ENCODE measurements at regions not wholly inside any gene's neighbourhood (a gene's known extent, or its start where the extent isn't known, plus 50 kb on each side); places are given as distances from the start of the nearest gene placed in this dataset.

DNA sequence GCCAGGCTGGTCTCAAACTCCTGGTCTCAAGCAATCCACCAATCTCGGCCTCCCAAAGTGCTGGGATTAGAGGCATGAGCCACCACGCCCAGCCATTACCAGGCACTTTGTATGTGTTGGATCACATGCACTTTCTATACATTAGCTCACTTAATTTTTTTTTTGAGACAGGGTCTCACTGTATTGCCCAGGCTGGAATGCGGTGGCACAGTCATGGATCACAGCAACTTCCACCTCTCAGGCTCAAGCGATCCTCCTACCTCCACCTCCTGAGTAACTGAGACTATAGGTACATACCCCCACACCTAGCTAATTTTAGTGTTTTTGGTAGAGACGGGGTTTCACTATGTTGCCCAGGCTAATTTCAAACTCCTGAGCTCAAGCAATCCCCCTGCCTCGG, 203.0 kb upstream of the MYL2 start:
- H3K4me3 ChIP-seq, result no peak overlapping the region
- TF ChIP-seq POLR2A (IDR thresholded peaks at IDR 0.05), result no peak
- TF ChIP-seq, protein P1, sequence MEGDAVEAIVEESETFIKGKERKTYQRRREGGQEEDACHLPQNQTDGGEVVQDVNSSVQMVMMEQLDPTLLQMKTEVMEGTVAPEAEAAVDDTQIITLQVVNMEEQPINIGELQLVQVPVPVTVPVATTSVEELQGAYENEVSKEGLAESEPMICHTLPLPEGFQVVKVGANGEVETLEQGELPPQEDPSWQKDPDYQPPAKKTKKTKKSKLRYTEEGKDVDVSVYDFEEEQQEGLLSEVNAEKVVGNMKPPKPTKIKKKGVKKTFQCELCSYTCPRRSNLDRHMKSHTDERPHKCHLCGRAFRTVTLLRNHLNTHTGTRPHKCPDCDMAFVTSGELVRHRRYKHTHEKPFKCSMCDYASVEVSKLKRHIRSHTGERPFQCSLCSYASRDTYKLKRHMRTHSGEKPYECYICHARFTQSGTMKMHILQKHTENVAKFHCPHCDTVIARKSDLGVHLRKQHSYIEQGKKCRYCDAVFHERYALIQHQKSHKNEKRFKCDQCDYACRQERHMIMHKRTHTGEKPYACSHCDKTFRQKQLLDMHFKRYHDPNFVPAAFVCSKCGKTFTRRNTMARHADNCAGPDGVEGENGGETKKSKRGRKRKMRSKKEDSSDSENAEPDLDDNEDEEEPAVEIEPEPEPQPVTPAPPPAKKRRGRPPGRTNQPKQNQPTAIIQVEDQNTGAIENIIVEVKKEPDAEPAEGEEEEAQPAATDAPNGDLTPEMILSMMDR (IDR thresholded peaks at IDR 0.05), result no peak
- intact Hi-C loops (cut with DNase I), result no loop called here
- WGBS, 4 donors, result 90 to 96% (median 92%) methylated on average over 6 of the region's 6 CpGs
- peaks cover 0 to 14% (median 0%) of the 10 kb centered on the region in 12 donors for H3K4me1 ChIP-seq
- H3K36me3 ChIP-seq, result no peaks in the 10 kb centered on the region
- ATAC-seq (no peak), DNase-seq (no peak)
- no peak overlapping the region for H3K27ac ChIP-seq
- no peaks in the 10 kb centered on the region for H3K9me3 ChIP-seq
- peaks cover 0 to 12% (median 0%) of the 10 kb centered on the region in 9 donors for H3K27me3 ChIP-seq

DNA sequence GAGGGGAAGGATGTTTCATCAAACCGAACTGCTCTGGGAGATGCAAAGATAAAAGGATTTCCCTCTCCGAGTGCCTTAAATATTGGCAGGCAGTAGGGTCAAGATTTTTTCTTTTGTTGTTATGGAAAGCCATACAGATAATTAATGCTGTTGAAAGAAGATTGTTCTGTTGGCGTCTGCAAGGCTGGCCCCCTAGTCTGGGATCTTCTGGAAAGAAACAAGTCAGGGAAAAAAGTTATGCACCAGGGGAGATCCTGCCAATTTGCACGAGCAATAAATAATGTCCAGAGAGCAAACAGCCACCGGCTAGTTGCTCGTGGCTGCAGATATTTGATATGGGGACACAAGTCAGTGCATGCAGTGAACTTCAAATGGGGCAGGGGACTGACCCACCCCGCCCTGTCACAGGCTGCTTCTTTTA, 202.1 kb upstream of the MYL2 start:
- 31 to 48% (median 33%) methylated on average over 7 of the region's 7 CpGs for WGBS, 4 donors
- peaks cover 0 to 12% (median 0%) of the 10 kb centered on the region in 9 donors for H3K27me3 ChIP-seq

DNA sequence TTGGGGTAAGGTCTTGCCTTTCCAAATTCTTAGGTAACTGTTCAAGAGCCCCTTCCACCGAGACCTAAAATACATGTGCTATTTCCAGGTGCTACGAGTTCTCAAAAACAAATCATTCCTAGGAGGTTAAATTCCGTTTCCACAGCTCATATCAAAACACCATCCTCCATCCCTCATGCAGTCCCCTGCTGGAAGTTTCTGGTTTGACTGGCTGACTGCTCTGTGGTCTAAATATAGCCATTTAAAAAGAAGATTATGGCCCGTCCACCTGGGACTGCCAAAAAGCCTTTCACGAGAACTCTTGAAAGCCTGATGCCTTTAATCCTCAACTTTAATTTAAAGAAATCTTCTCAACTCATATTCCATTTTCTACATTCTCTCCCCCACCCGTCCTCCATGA, 201.5 kb upstream of the MYL2 start:
- ATAC-seq, result peak in 3 of 4 donors; percentile 77 to 80 (median 80)
- Histone ChIP-seq H3K9me3 (peaks cover 0 to 2% (median 0%) of the 10 kb centered on the region in 12 donors), H3K27me3 (peaks cover 0 to 12% (median 0%) of the 10 kb centered on the region in 9 donors), H3K4me3 (no peak overlapping the region), H3K4me1 (peaks cover 0 to 11% (median 0%) of the 10 kb centered on the region in 12 donors), H3K27ac (no peak overlapping the region), H3K36me3 (no peaks in the 10 kb centered on the region)
- 22 to 33% (median 25%) methylated on average over 6 of the region's 6 CpGs for WGBS, 4 donors
- TF ChIP-seq, protein P1 (IDR thresholded peaks at IDR 0.05), result peak in 7 of 12 donors; percentile 10 to 44 (median 27)
- TF ChIP-seq POLR2A (IDR thresholded peaks at IDR 0.05), result no peak
- intact Hi-C loops (cut with DNase I), result no loop called here
- peak in 1 of 5 donors; percentile 11 for DNase-seq

More for the DNA sequence above, 202.1 kb upstream of the MYL2 start:
- H3K9me3 ChIP-seq, result no peaks in the 10 kb centered on the region
- no peak overlapping the region for H3K27ac ChIP-seq
- intact Hi-C loops (cut with DNase I), result no loop called here
- TF ChIP-seq, protein P1 (IDR thresholded peaks at IDR 0.05), result no peak
- TF ChIP-seq POLR2A (IDR thresholded peaks at IDR 0.05), result no peak
- DNase-seq (no peak), ATAC-seq (no peak)
- H3K4me1 ChIP-seq, result peaks cover 0 to 14% (median 0%) of the 10 kb centered on the region in 12 donors
- no peaks in the 10 kb centered on the region for H3K36me3 ChIP-seq
- no peak overlapping the region for H3K4me3 ChIP-seq

DNA sequence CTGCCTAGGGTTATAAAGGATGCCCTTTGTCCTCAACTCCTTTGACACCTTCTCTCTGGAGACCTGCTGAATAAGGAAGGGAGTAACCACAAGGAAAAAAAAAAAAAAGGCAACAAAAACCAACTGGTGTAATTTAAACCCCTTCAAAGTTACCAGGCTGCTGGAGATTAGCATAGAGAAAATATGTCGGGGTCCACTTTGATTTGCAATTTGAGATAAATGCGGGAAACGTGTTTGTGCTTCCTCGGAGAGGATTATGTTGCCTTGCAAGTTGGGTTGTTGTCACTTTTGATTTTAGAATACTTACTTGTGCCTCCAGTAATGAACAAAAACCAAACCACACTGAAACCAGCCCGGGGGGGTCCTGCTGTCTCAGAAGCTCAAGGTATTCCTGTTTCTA, 200.2 kb upstream of the MYL2 start:
- intact Hi-C loops (cut with DNase I), result no loop called here
- WGBS, 4 donors, result 65 to 72% (median 68%) methylated on average over 5 of the region's 5 CpGs
- TF ChIP-seq, protein P1 (IDR thresholded peaks at IDR 0.05), result no peak
- TF ChIP-seq POLR2A (IDR thresholded peaks at IDR 0.05), result no peak
- Histone ChIP-seq H3K27me3 (peaks cover 0 to 12% (median 0%) of the 10 kb centered on the region in 9 donors), H3K36me3 (no peaks in the 10 kb centered on the region), H3K4me1 (peaks cover 0 to 11% (median 0%) of the 10 kb centered on the region in 12 donors), H3K9me3 (peaks cover 0 to 2% (median 0%) of the 10 kb centered on the region in 12 donors), H3K27ac (no peak overlapping the region), H3K4me3 (no peak overlapping the region)
- ATAC-seq, result no peak
- DNase-seq, result no peak

Data from heart left ventricle (tissue), 16 donors.